RWPE2 (cell line): ENCODE measurements at regions not wholly inside any gene's neighbourhood (a gene's known extent, or its start where the extent isn't known, plus 50 kb on each side); places are given as distances from the start of the nearest gene placed in this dataset.

Experiments
- ATAC-seq: fragments of 200-7000 bp; cut with Tn5 transposase; 3 replicates; pipeline ENCODE4 v1.9.1; 2021; ENCODE audit warnings: low read depth
- DNase-seq: peaks from one replicate; pipeline ENCODE4 v3.0.0-alpha.2; 2020; ENCODE audit warnings: low spot score
- H3K27ac ChIP-seq: fragments of 450-650 bp; 2 replicates; pipeline ENCODE4 v1.5.1; 2017; ENCODE audit warnings: mild to moderate bottlenecking; ENCODE audit not compliant: poor library complexity, severe bottlenecking
- H3K27me3 ChIP-seq: fragments of 250-450 bp; sonication (Bioruptor Pico); 2 replicates; pipeline ENCODE4 v1.5.1; 2021; ENCODE audit warnings: mild to moderate bottlenecking, moderate library complexity; ENCODE audit not compliant: insufficient read depth, poor library complexity, severe bottlenecking
- H3K36me3 ChIP-seq: fragments of 250-450 bp; sonication (Bioruptor Pico); 2 replicates; pipeline ENCODE4 v1.5.1; 2020; ENCODE audit warnings: low read depth, mild to moderate bottlenecking, moderate library complexity
- H3K4me1 ChIP-seq: fragments of 250-450 bp; sonication (Bioruptor Pico); 2 replicates; pipeline ENCODE4 v1.5.1; 2021; ENCODE audit warnings: mild to moderate bottlenecking, moderate library complexity; ENCODE audit not compliant: insufficient read depth, poor library complexity, severe bottlenecking
- H3K4me3 ChIP-seq: fragments of 250-450 bp; sonication (Bioruptor Pico); 2 replicates; pipeline ENCODE4 v1.5.1; 2021; ENCODE audit warnings: mild to moderate bottlenecking, moderate library complexity; ENCODE audit not compliant: severe bottlenecking
- H3K9me3 ChIP-seq: fragments of 250-450 bp; sonication (Bioruptor Pico); 2 replicates; pipeline ENCODE4 v1.5.1; 2021; ENCODE audit warnings: mild to moderate bottlenecking, moderate library complexity; ENCODE audit not compliant: severe bottlenecking
- CTCF ChIP-seq: fragments of 450-650 bp; IDR thresholded peaks from one replicate; pipeline ENCODE4 v1.5.1; 2017; ENCODE audit warnings: mild to moderate bottlenecking, moderate library complexity; ENCODE audit not compliant: poor library complexity, severe bottlenecking

GRCh38 chr16:79768276-79768970 is 167.9 kb upstream of the MAF start:
- ATAC-seq = 0 out of 3 replicates have a peak, but pooled peaks have one; percentile 6
- no peak for TF ChIP-seq CTCF
- no peak for DNase-seq
- Histone ChIP-seq H3K9me3 (no peaks in the 10 kb centered on the region), H3K4me1 (peaks cover 14% of the 10 kb centered on the region), H3K27ac (peak overlapping the region; percentile 26), H3K27me3 (no peaks in the 10 kb centered on the region), H3K36me3 (no peaks in the 10 kb centered on the region), H3K4me3 (no peak overlapping the region)

- no peaks in the 10 kb centered on the region for H3K27me3 ChIP-seq
- no peaks in the 10 kb centered on the region for H3K9me3 ChIP-seq
- peak; percentile 44 for TF ChIP-seq CTCF
- H3K4me1 ChIP-seq = peaks cover 14% of the 10 kb centered on the region
- H3K36me3 ChIP-seq = no peaks in the 10 kb centered on the region
- DNase-seq (no peak), ATAC-seq (peak; percentile 34; the same call in 2 of the 3 replicates)
- no peak overlapping the region for H3K4me3 ChIP-seq
- peak overlapping the region; percentile 26 for H3K27ac ChIP-seq
Measured at GRCh38 chr16:79767421-79768275, 167.1 kb upstream of the MAF start.

GRCh38 chr16:79765901-79766394 is 165.4 kb upstream of the MAF start:
- Histone ChIP-seq H3K4me1 (peaks cover 13% of the 10 kb centered on the region), H3K4me3 (no peak overlapping the region), H3K27ac (no peak overlapping the region), H3K9me3 (no peaks in the 10 kb centered on the region), H3K27me3 (no peaks in the 10 kb centered on the region), H3K36me3 (no peaks in the 10 kb centered on the region)
- no peak for ATAC-seq
- no peak for DNase-seq
- no peak for TF ChIP-seq CTCF

GRCh38 chr16:79765431-79765830 is 164.9 kb upstream of the MAF start:
- Histone ChIP-seq H3K27me3 (no peaks in the 10 kb centered on the region), H3K27ac (no peak overlapping the region), H3K4me1 (peaks cover 10% of the 10 kb centered on the region), H3K9me3 (no peaks in the 10 kb centered on the region), H3K4me3 (no peak overlapping the region), H3K36me3 (no peaks in the 10 kb centered on the region)
- ATAC-seq (no peak), DNase-seq (no peak)
- TF ChIP-seq CTCF = no peak
